Activated CD4-positive, alpha-beta T cell treated with anti-CD3 and anti-CD28 coated beads for 4 hours (primary cell): ENCODE measurements at regions not wholly inside any gene's neighbourhood (a gene's known extent, or its start where the extent isn't known, plus 50 kb on each side); places are given as distances from the start of the nearest gene placed in this dataset.

Experiments used
- DNase-seq, 2 donors: peaks; one replicate each; pipeline ENCODE4 v3.0.0-alpha.2; 2020

DNA sequence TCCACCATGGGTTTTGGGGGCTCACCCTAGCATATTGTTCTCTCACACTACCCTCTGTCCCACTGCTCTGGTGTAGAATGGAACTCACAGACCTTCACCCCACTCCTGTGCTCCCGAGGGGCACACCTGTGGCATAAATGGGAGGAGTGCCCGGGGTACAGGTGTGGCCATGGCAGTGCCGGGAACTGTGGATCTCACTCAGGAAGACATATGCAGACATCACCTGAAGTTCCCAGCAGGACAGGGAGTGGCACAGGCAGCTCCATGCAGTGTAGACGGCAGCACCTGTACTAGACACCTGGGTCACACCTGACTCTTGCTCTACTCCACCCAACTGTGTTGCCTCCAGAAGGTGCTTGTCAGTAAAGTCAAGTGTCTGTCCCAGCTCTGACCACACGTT lies 57.6 kb upstream of the MRPS22 start:
- no peak for DNase-seq

DNA sequence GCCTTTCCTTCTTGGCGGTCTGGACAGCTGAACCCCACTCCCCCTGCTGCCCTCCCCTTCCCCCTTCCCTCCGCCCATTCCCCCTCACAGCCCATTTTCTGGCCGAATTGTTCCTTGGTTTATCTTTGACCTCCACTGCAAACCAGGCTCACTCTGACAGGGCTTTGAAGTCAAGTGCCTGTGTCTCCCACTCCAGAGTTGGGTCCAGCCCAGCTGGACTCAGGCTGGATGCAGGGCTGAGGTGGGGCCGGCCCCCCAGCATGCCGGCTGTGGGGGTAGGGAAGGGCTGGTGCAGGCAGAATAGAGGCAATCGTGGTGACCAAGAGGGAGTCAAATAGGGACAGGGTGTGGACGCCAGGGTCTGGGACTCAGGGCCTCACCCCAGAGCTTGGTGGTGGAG lies 57.0 kb upstream of the MRPS22 start:
- DNase-seq: no peak

DNA sequence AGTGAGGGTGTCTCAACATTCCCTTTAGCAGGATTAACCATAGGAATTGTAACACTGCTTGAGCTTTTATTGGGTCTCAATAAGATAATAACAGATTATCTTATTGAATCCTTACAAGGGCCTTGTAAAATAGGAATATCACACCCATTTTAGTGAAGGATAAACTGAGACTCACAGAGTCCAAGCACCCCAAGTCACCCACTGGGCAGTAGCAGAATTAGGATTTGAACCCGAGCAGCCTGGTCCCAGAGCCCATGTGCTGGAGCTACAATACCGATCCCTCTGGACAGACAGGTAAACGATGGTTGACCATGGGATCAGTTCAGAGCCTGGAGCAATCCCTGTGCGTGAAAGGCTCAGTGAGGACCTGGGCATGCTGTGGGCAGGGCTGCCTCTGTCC lies 56.3 kb upstream of the MRPS22 start:
- DNase-seq: no peak

DNA sequence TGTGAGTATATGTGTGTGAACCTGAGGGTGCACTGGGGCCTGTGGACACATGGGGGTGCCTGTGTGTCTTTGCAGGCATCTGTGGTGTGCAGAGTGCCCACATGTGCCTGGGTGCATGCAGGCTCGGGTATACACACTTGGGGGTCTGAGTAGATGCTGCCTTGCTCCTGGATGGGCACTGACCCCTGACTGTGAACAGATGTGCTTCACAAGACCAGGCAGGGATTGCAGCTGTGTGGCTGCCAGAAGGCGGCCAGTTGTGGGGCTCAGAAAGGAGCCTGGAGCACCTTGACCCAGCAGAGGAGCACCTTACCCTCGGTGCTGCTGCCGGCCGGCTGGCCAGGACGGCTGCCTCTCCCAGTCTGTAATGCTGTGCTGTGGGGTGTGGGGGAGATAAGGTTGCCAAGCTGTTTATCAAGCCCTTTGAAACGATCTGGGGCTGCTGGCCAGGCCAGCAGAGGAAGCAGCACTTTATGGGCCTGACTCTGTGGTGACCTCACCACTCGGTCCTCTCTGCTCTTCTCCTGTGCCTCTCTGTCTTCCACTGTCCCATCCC lies 55.5 kb upstream of the MRPS22 start:
- no peak for DNase-seq

DNA sequence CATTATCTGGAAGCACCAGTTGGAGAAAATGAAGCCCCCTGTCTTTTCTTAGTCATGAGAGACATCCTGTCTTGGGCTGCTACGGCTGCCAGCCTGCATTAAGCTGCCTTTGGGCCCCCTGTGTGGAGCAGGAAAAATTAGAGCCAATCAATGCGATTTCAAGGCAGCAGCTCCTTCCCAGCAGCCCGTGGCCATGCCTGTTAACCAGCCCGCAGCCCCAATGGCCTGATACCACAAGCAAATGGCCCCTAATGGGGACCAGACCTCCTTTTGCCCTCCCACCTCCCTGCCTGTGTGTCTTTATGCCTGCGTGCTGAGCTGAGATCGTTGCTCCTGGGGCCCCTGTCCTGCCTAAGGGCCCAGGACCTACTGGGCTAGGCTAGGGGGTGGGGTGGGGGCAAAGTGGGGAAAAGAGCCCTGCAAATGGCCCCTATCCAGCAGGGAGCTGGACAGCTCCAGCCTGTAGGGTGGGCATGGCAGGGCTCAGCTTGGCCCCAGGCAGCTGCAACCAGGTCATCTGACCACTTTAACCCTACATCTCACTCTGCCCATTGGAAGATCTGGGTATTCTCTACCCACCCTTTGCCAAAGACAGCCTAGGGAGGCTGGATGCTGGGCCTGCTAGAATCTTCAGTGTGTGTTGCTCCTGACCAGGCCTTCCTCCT lies 53.8 kb upstream of the MRPS22 start:
- no peak for DNase-seq

DNA sequence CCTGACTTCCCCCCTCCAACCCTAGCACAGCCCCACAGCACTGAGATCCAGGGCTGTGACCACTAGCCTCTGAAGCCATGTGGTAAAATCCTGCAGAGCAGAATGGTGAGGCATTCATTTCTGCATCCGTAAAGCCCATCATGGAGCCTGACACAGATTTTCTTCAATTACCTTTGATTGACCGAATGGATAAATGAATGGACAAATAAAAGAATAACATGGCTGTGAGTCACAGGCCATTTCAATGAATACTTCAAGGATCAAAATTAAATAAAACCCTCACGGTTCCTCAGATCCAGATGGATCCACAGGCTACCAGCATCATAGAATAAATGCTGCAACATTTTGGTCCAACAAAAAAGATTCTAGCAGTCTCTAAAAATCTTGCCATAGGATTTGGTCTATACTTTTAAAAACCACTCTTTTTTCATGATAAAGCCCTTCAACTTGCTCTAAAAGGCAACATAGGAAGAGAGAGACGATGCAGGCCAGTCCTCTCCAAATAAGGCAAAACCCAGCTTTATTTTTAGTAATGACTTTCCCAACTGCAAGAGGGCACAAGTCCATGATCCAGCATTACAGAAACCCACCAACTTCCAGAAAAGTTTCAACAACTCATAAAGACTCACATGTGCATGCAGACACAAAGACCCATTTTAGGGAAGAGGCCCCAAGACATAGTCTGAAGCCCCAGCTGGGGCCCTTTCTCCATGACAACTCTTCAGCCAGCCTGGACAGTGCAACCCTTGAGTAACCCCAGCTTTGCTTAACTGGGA lies 52.4 kb upstream of the MRPS22 start:
- no peak for DNase-seq

DNA sequence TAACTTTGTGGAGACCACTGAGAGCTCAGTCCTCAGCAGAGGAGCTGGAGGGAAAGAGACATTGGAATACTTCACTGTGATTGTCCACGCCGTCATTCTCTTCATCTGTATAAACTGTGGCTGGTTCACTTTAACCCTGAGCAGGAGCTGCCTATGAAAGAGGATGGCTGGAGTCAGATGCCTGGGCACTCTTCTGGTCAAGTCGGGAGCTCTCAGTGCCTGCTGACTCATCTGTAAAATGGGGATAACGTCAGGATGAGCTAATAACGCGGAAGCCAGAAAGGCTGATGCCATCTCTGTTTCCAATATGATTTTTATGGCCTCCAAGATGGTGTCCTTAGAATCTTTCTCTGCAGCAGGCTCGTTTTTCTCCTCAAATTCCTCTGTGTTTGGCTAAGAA lies 51.6 kb upstream of the MRPS22 start:
- no peak for DNase-seq

DNA sequence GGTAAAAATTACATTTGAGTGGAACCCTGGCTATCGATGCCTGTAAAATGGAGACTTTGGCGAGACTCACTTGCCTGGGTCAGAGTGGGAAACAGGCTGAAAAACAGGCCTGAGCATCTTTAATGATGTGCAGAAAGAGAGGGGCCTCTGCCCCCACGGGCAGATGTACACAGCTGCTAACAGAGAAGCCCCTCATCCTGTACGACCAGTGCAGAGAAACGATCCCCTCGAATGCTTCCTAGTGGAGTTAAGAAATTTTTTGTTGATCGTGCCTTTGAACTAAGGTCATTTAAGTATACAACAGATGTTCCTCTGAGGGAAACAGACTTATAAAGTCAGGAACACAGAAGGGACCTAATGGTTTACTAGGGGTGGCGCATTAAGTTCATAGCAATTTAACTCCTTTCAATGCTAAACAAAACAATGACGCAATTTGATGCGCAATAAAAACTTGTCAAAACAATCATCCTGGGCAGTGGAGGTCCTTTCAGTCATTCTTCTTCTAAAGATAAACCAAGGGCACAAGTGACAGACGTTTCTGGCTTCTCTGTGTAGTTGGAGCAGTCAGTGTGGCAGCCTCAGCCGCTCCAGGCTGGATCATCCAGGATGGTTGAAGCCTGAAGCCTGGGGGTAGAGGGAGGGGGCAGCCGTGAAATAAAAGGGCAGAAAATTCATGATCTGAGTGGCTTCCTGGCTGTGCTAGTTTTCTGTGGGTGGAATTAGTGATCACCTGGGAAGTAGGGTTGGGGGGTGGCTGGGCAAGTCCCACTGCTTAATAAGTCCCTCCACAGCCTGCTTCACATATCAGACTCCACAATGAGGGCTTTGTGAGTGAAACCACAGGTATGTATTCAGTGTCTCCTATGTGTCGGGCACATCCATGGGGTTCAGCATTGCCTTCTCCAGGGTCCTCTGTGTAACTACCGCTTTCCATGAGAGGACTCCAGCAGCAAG lies 50.8 kb upstream of the MRPS22 start:
- DNase-seq: no peak

DNA sequence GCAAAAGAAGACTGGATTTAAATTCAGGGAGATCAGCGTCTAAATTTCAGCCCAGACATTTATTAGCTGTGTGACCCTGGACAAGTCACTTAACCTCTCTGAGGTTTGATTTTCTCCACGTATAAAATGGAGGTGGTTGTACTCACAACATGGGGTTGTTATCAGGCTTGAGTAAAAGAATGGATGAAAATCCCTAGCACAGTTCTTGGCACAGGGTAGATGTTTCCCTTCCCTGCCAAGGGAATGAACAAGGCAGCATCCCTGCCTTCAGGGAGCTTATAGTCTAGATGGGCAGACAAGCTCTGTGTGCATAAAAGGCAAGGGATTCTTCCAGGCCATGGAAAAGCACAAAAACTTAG lies 50.2 kb upstream of the MRPS22 start:
- no peak for DNase-seq
